H9 (cell line): ENCODE measurements at regions not wholly inside any gene's neighbourhood (a gene's known extent, or its start where the extent isn't known, plus 50 kb on each side); places are given as distances from the start of the nearest gene placed in this dataset.

ENCODE experiments used
- DNase-seq: peaks from one replicate; pipeline ENCODE4 v3.0.0-alpha.2; 2017
- H2AFZ ChIP-seq: one replicate; pipeline ENCODE4 v1.6.1; 2013; ENCODE audit warnings: mild to moderate bottlenecking, low read length, control low read depth, moderate library complexity
- H2AK5ac ChIP-seq: 2 replicates; pipeline ENCODE4 v1.6.1; 2013; ENCODE audit warnings: low read length, control low read depth, mixed read lengths; ENCODE audit not compliant: insufficient read length
- H2BK120ac ChIP-seq: one replicate; pipeline ENCODE4 v1.6.1; 2013; ENCODE audit warnings: low read depth, mild to moderate bottlenecking, low read length, control low read depth, inconsistent platforms; ENCODE audit not compliant: poor library complexity, severe bottlenecking
- H2BK12ac ChIP-seq: 2 replicates; pipeline ENCODE4 v1.6.1; 2013; ENCODE audit warnings: low read length, control low read depth, mixed read lengths, low read depth; ENCODE audit not compliant: insufficient read length
- H2BK15ac ChIP-seq: 2 replicates; pipeline ENCODE4 v1.6.1; 2013; ENCODE audit warnings: low read depth, low read length, control low read depth
- H2BK20ac ChIP-seq: one replicate; pipeline ENCODE4 v1.6.1; 2013; ENCODE audit warnings: low read depth, mild to moderate bottlenecking, low read length, control low read depth, inconsistent platforms; ENCODE audit not compliant: poor library complexity, severe bottlenecking
- H2BK5ac ChIP-seq: 2 replicates; pipeline ENCODE4 v1.6.1; 2013; ENCODE audit warnings: low read length, control low read depth, mixed read lengths; ENCODE audit not compliant: insufficient read length
- H3K14ac ChIP-seq: 2 replicates; pipeline ENCODE4 v1.6.1; 2013; ENCODE audit warnings: low read length, control low read depth; ENCODE audit not compliant: insufficient read depth
- H3K18ac ChIP-seq: 2 replicates; pipeline ENCODE4 v1.6.1; 2013; ENCODE audit warnings: low read depth, mild to moderate bottlenecking, mixed read lengths, low read length, control low read depth; ENCODE audit not compliant: insufficient read length
- H3K23ac ChIP-seq: 2 replicates; pipeline ENCODE4 v1.6.1; 2013; ENCODE audit warnings: low read length, control low read depth, mixed read lengths, low read depth; ENCODE audit not compliant: insufficient read length
- H3K23me2 ChIP-seq: 2 replicates; pipeline ENCODE4 v1.6.1; 2013; ENCODE audit warnings: low read depth, mild to moderate bottlenecking, mixed read lengths, low read length, control low read depth; ENCODE audit not compliant: insufficient read length, poor library complexity, severe bottlenecking
- H3K27ac ChIP-seq: 2 replicates; pipeline ENCODE4 v1.5.1; 2013; ENCODE audit warnings: low read length, control low read depth, mixed read lengths, low read depth; ENCODE audit not compliant: insufficient read length
- H3K27me3 ChIP-seq: 2 replicates; pipeline ENCODE4 v1.6.1; 2013; ENCODE audit warnings: low read length, control low read depth, inconsistent platforms; ENCODE audit not compliant: insufficient read depth
- H3K4ac ChIP-seq: 2 replicates; pipeline ENCODE4 v1.6.1; 2013; ENCODE audit warnings: low read depth, mild to moderate bottlenecking, control low read depth, inconsistent platforms, low read length, moderate library complexity
- H3K4me1 ChIP-seq: 2 replicates; pipeline ENCODE4 v1.6.1; 2013; ENCODE audit warnings: low read length, control low read depth, inconsistent platforms; ENCODE audit not compliant: insufficient read depth
- H3K4me2 ChIP-seq: 2 replicates; pipeline ENCODE4 v1.6.1; 2013; ENCODE audit warnings: low read length, control low read depth, mixed read lengths; ENCODE audit not compliant: insufficient read length, insufficient read depth
- H3K56ac ChIP-seq: 2 replicates; pipeline ENCODE4 v1.6.1; 2013; ENCODE audit warnings: low read depth, mild to moderate bottlenecking, mixed read lengths, low read length, control low read depth; ENCODE audit not compliant: insufficient read length
- H3K79me1 ChIP-seq: 2 replicates; pipeline ENCODE4 v1.6.1; 2013; ENCODE audit warnings: low read depth, mild to moderate bottlenecking, moderate library complexity, low read length, control low read depth, inconsistent platforms; ENCODE audit not compliant: insufficient read depth, poor library complexity, severe bottlenecking
- H3K79me2 ChIP-seq: 2 replicates; pipeline ENCODE4 v1.6.1; 2013; ENCODE audit warnings: low read length, control low read depth, inconsistent platforms; ENCODE audit not compliant: insufficient read depth
- H3K9ac ChIP-seq: 2 replicates; pipeline ENCODE4 v1.6.1; 2013; ENCODE audit warnings: low read length, control low read depth, mixed read lengths; ENCODE audit not compliant: insufficient read length; ENCODE audit errors: extremely low read depth
- H3K9me3 ChIP-seq: one replicate; pipeline ENCODE4 v1.6.1; 2013; ENCODE audit warnings: low read depth, low read length, inconsistent platforms; ENCODE audit not compliant: control insufficient read depth
- H3T11ph ChIP-seq: one replicate; pipeline ENCODE4 v1.6.1; 2013; ENCODE audit warnings: mild to moderate bottlenecking, low read length, control low read depth, inconsistent platforms
- H4K20me1 ChIP-seq: one replicate; pipeline ENCODE4 v1.6.1; 2013; ENCODE audit not compliant: control insufficient read depth, insufficient read length, insufficient read depth
- H4K5ac ChIP-seq: 2 replicates; pipeline ENCODE4 v1.6.1; 2013; ENCODE audit warnings: low read depth, mild to moderate bottlenecking, mixed read lengths, low read length, control low read depth; ENCODE audit not compliant: insufficient read length
- H4K8ac ChIP-seq: replicated peaks from 2 replicates; pipeline ENCODE4 v1.6.1; 2013; ENCODE audit warnings: low read length, control low read depth, mixed read lengths, low read depth; ENCODE audit not compliant: insufficient read length
- H4K91ac ChIP-seq: 2 replicates; pipeline ENCODE4 v1.6.1; 2013; ENCODE audit warnings: low read depth, mild to moderate bottlenecking, moderate library complexity, mixed read lengths, low read length, control low read depth; ENCODE audit not compliant: insufficient read length
- H3K27ac Mint-ChIP-seq, 3 experiments: 2 replicates in 2 of 3; 3 replicates in 1 of 3; pipeline ENCODE4 v1.8.0; 2020 to 2021; ENCODE audit warnings: mixed read lengths in 3 of 3, mild to moderate bottlenecking in 1 of 3, moderate library complexity in 1 of 3
- H3K27me3 Mint-ChIP-seq: 2 replicates; pipeline ENCODE4 v1.8.0; 2021; ENCODE audit warnings: low read depth, mild to moderate bottlenecking, moderate library complexity, mixed read lengths
- H3K36me3 Mint-ChIP-seq, 3 experiments: 2 replicates in 2 of 3; 3 replicates in 1 of 3; pipeline ENCODE4 v1.8.0; 2020 to 2021; ENCODE audit warnings: low read depth in 3 of 3, mixed read lengths in 3 of 3; ENCODE audit not compliant: insufficient read depth in 1 of 3
- H3K4me1 Mint-ChIP-seq, 2 experiments: 2 replicates each; pipeline ENCODE4 v1.8.0; 2020; ENCODE audit warnings: mixed read lengths in 2 of 2
- H3K4me3 Mint-ChIP-seq, 2 experiments: 2 replicates in 1 of 2; 3 replicates in 1 of 2; pipeline ENCODE4 v1.8.0; 2020 to 2021; ENCODE audit warnings: mild to moderate bottlenecking in 2 of 2, mixed read lengths in 2 of 2, moderate library complexity in 1 of 2
- H3K9me3 Mint-ChIP-seq, 2 experiments: 2 replicates in 1 of 2; 3 replicates in 1 of 2; pipeline ENCODE4 v1.8.0; 2020; ENCODE audit warnings: mild to moderate bottlenecking in 2 of 2, mixed read lengths in 2 of 2, moderate library complexity in 1 of 2
- WGBS: extraction: QIAGEN DNeasy Blood & Tissue Kit; methylation state at CpG from one replicate; pipeline ENCODE4 v1.1.7; 2013; ENCODE audit warnings: missing lambda C conversion rate, low lambda C conversion rate, mixed read lengths; ENCODE audit not compliant: insufficient read length; ENCODE audit errors: extremely low coverage; 5-methylcytosine and 5-hydroxymethylcytosine counted together
- TF ChIP-seq, protein P1 (sequence below): fragments of 200-600 bp; sonication (generic); conservative IDR thresholded peaks from 3 replicates; pipeline ENCODE4 v1.8.0; 2021; ENCODE audit warnings: antibody characterized with exemption, mild to moderate bottlenecking

DNA sequence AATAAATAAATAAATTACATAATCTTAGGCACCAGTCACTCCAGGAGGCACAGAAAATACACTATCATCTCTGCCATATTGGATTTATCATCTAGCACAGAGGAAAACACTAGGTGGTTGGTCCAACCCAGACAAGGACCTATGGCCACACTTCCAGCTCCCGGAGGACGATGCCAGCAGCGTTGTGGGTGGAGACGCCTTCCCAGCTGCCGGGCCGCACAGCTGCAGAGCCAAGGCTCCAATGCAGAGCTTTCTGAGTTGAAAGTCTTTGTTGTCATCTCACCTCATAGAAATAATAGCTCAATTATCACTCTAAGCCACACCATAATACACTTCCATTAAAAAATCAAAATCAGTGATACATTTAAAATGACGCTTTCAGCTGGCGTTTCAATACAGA lies 457.1 kb upstream of the SALL3 start:
- Histone ChIP-seq H2BK120ac (no peak overlapping the region), H3K27ac (no peak overlapping the region), H2AFZ (no peak overlapping the region), H2BK5ac (no peak overlapping the region), H3K79me2 (no peaks in the 10 kb centered on the region), H3K56ac (no peak overlapping the region), H3K9ac (no peak overlapping the region), H3K4me1 (no peaks in the 10 kb centered on the region), H3K23me2 (no peaks in the 10 kb centered on the region), H3K9me3 (no peaks in the 10 kb centered on the region), H4K91ac (no peak overlapping the region), H3K4me2 (no peak overlapping the region), H3K23ac (no peak overlapping the region), H4K20me1 (no peaks in the 10 kb centered on the region), H3K18ac (no peak overlapping the region), H3K27me3 (no peaks in the 10 kb centered on the region), H2BK15ac (no peak overlapping the region), H3K79me1 (no peaks in the 10 kb centered on the region), H2BK20ac (no peak overlapping the region), H4K5ac (no peak overlapping the region), H3T11ph (no peak overlapping the region), H2BK12ac (no peak overlapping the region), H2AK5ac (no peak overlapping the region), H4K8ac (no peak overlapping the region), H3K4ac (no peak overlapping the region), H3K14ac (no peak overlapping the region)
- WGBS = no CpG with 5 or more reads among the region's 8 CpGs
- DNase-seq = no peak
- Mint-ChIP-seq H3K27me3 (peaks cover 5% of the 10 kb centered on the region), H3K9me3 (no peaks in the 10 kb centered on the region), H3K27ac (no peak overlapping the region), H3K4me3 (no peak overlapping the region), H3K36me3 (no peaks in the 10 kb centered on the region; a peak in 1 of 7 replicates), H3K4me1 (no peaks in the 10 kb centered on the region)
- TF ChIP-seq, protein P1, sequence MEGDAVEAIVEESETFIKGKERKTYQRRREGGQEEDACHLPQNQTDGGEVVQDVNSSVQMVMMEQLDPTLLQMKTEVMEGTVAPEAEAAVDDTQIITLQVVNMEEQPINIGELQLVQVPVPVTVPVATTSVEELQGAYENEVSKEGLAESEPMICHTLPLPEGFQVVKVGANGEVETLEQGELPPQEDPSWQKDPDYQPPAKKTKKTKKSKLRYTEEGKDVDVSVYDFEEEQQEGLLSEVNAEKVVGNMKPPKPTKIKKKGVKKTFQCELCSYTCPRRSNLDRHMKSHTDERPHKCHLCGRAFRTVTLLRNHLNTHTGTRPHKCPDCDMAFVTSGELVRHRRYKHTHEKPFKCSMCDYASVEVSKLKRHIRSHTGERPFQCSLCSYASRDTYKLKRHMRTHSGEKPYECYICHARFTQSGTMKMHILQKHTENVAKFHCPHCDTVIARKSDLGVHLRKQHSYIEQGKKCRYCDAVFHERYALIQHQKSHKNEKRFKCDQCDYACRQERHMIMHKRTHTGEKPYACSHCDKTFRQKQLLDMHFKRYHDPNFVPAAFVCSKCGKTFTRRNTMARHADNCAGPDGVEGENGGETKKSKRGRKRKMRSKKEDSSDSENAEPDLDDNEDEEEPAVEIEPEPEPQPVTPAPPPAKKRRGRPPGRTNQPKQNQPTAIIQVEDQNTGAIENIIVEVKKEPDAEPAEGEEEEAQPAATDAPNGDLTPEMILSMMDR = no peak
